H1 (cell line): ENCODE measurements at regions not wholly inside any gene's neighbourhood (a gene's known extent, or its start where the extent isn't known, plus 50 kb on each side); places are given as distances from the start of the nearest gene placed in this dataset.
A peak's percentile ranks its signal among the peaks of the same experiment; 100 is the strongest.
"Not testable (repeated sequence)": the region's sequence is repeated elsewhere in the genome, so short reads cannot be mapped to it uniquely, and the experiment has no call there.

Source experiments
- CTCF ChIA-PET: fragments of 300-600 bp; sonication (Branson Sonifier 250); formaldehyde crosslinking; loops from one replicate; lab custom pipeline; 2021; ENCODE audit not compliant: partially characterized antibody; lab: Charles Lee
- POLR2A ChIA-PET: fragments of 300-600 bp; sonication (Branson Sonifier 250); formaldehyde crosslinking; loops from one replicate; lab custom pipeline; 2021; ENCODE audit warnings: inconsistent platforms; ENCODE audit not compliant: partially characterized antibody; lab: Charles Lee
- DNase-seq, 2 experiments: peaks; one replicate each; pipeline versions ENCODE4 v3.0.0 to v3.0.0-alpha.2; 2010 to 2022; ENCODE audit warnings: low spot score in 2 of 2, low read depth in 1 of 2, mixed read lengths in 1 of 2
- FAIRE-seq: peaks from 2 replicates; lab custom pipeline; 2011; peaks lifted over from hg19 to GRCh38; lab: Jason Lieb, UNC
- H2AFZ ChIP-seq: 2 replicates; pipeline ENCODE4 v1.8.1; 2012; ENCODE audit warnings: low read length, inconsistent platforms
- H2AK5ac ChIP-seq: 2 replicates; pipeline ENCODE4 v1.6.1; 2013; ENCODE audit warnings: low read depth, low read length
- H2BK120ac ChIP-seq: replicated peaks from 2 replicates; pipeline ENCODE3; 2013; ENCODE audit warnings: low read depth, low read length, inconsistent platforms
- H2BK12ac ChIP-seq: 2 replicates; pipeline ENCODE4 v1.6.1; 2013; ENCODE audit warnings: low read depth, low read length
- H2BK15ac ChIP-seq: 2 replicates; pipeline ENCODE4 v1.6.1; 2013; ENCODE audit warnings: low read length
- H2BK20ac ChIP-seq: 2 replicates; pipeline ENCODE4 v1.6.1; 2013; ENCODE audit warnings: low read length
- H2BK5ac ChIP-seq: 2 replicates; pipeline ENCODE4 v1.6.1; 2013; ENCODE audit warnings: low read depth, low read length
- H3K14ac ChIP-seq: 2 replicates; pipeline ENCODE4 v1.6.1; 2013; ENCODE audit warnings: inconsistent platforms; ENCODE audit not compliant: insufficient read length
- H3K18ac ChIP-seq: 2 replicates; pipeline ENCODE4 v1.6.1; 2013; ENCODE audit warnings: low read length; ENCODE audit errors: extremely low read depth
- H3K23ac ChIP-seq: 2 replicates; pipeline ENCODE4 v1.6.1; 2013; ENCODE audit warnings: inconsistent platforms; ENCODE audit not compliant: insufficient read length
- H3K23me2 ChIP-seq: 2 replicates; pipeline ENCODE4 v1.6.1; 2013; ENCODE audit warnings: low read depth, low read length
- H3K27ac ChIP-seq: 2 replicates; pipeline ENCODE4 v1.6.1; 2011; ENCODE audit warnings: low read depth, low read length, inconsistent platforms
- H3K27me3 ChIP-seq, 4 experiments: replicated peaks in 1 of 4; 1 replicate in 1 of 4; 2 replicates in 3 of 4; pipeline versions ENCODE4 v1.6.1 to v1.8.1; 2011 to 2013; ENCODE audit warnings: low read length in 3 of 4, mild to moderate bottlenecking in 3 of 4, inconsistent platforms in 2 of 4, mixed read lengths in 2 of 4, moderate library complexity in 1 of 4; ENCODE audit not compliant: control insufficient read depth in 3 of 4, insufficient read depth in 3 of 4; ENCODE audit errors: extremely low read depth in 1 of 4
- H3K36me3 ChIP-seq, 4 experiments: 2 replicates each; pipeline versions ENCODE4 v1.6.1 to v1.8.1; 2011 to 2013; ENCODE audit warnings: mild to moderate bottlenecking in 4 of 4, low read length in 3 of 4, moderate library complexity in 2 of 4, control low read depth in 1 of 4, inconsistent platforms in 1 of 4; ENCODE audit not compliant: insufficient read depth in 4 of 4, control insufficient read depth in 2 of 4
- H3K4ac ChIP-seq: replicated peaks from 2 replicates; pipeline ENCODE3; 2013; ENCODE audit warnings: low read length, low read depth, mixed read lengths, inconsistent platforms; ENCODE audit not compliant: insufficient read length
- H3K4me1 ChIP-seq, 4 experiments: replicated peaks in 1 of 4; 1 replicate in 1 of 4; 2 replicates in 3 of 4; pipeline versions ENCODE4 v1.6.1 to v1.8.1; 2011 to 2013; ENCODE audit warnings: low read length in 3 of 4, inconsistent platforms in 2 of 4, mixed read lengths in 1 of 4; ENCODE audit not compliant: insufficient read depth in 4 of 4, control insufficient read depth in 3 of 4
- H3K4me2 ChIP-seq, 2 experiments: 2 replicates each; pipeline versions ENCODE4 v1.6.1 to v1.8.1; 2011 to 2013; ENCODE audit warnings: low read depth in 2 of 2, low read length in 2 of 2, control low read depth in 1 of 2, inconsistent platforms in 1 of 2, mild to moderate bottlenecking in 1 of 2; ENCODE audit not compliant: insufficient read depth in 1 of 2
- H3K4me3 ChIP-seq, 4 experiments: fragments of 200-600, 300-600 bp in 1 of 4; sonication (generic), shearing (Covaris generic), sonication (Bioruptor Twin) in 1 of 4; 2 replicates each; pipeline versions ENCODE4 v1.5.1 to v1.8.1; 2011 to 2016; ENCODE audit warnings: low read length in 4 of 4, low read depth in 3 of 4, control low read depth in 2 of 4, inconsistent platforms in 2 of 4, mild to moderate bottlenecking in 2 of 4, mixed read lengths in 1 of 4, moderate library complexity in 1 of 4; ENCODE audit not compliant: insufficient read depth in 2 of 4; ENCODE audit errors: extremely low read depth in 1 of 4
- H3K56ac ChIP-seq: replicated peaks from 2 replicates; pipeline ENCODE3; 2013; ENCODE audit warnings: low read depth, mild to moderate bottlenecking, mixed read lengths, low read length, inconsistent platforms; ENCODE audit not compliant: insufficient read length
- H3K79me1 ChIP-seq: 2 replicates; pipeline ENCODE4 v1.6.1; 2013; ENCODE audit warnings: low read depth, low read length, control low read depth
- H3K79me2 ChIP-seq, 2 experiments: 2 replicates each; pipeline versions ENCODE4 v1.6.1 to v1.8.1; 2012 to 2013; ENCODE audit warnings: low read length in 2 of 2, mild to moderate bottlenecking in 2 of 2, inconsistent platforms in 1 of 2; ENCODE audit not compliant: insufficient read depth in 2 of 2, control insufficient read depth in 1 of 2
- H3K9ac ChIP-seq, 4 experiments: replicated peaks in 1 of 4; 1 replicate in 1 of 4; 2 replicates in 3 of 4; pipeline versions ENCODE4 v1.6.1 to v1.8.1; 2011 to 2013; ENCODE audit warnings: low read depth in 3 of 4, low read length in 3 of 4, control low read depth in 2 of 4, mild to moderate bottlenecking in 2 of 4, moderate library complexity in 2 of 4, inconsistent platforms in 1 of 4; ENCODE audit errors: extremely low read depth in 1 of 4
- H3K9me3 ChIP-seq, 2 experiments: 2 replicates each; pipeline versions ENCODE4 v1.6.1 to v1.8.1; 2012 to 2013; ENCODE audit warnings: mild to moderate bottlenecking in 2 of 2, moderate library complexity in 2 of 2, control low read depth in 1 of 2, inconsistent platforms in 1 of 2, low read depth in 1 of 2, low read length in 1 of 2, mixed read lengths in 1 of 2; ENCODE audit not compliant: insufficient read depth in 2 of 2
- H4K20me1 ChIP-seq, 2 experiments: replicated peaks in 1 of 2; 2 replicates each; pipeline versions ENCODE3 to v1.8.1; 2011 to 2013; ENCODE audit warnings: inconsistent platforms in 2 of 2, low read length in 2 of 2, mild to moderate bottlenecking in 1 of 2; ENCODE audit not compliant: insufficient read depth in 2 of 2, control insufficient read depth in 1 of 2
- H4K5ac ChIP-seq: 2 replicates; pipeline ENCODE4 v1.6.1; 2013; ENCODE audit warnings: low read length, low read depth, mixed read lengths, inconsistent platforms; ENCODE audit not compliant: insufficient read length
- H4K8ac ChIP-seq: 2 replicates; pipeline ENCODE4 v1.8.0; 2013; ENCODE audit warnings: mild to moderate bottlenecking, moderate library complexity, low read length, inconsistent platforms; ENCODE audit not compliant: insufficient read depth; ENCODE audit errors: extremely low read depth
- H4K91ac ChIP-seq: replicated peaks from 2 replicates; pipeline ENCODE3; 2013; ENCODE audit warnings: low read length, mixed read lengths, inconsistent platforms; ENCODE audit not compliant: insufficient read length
- RAD21 ChIP-seq, 2 experiments: IDR thresholded peaks in 1 of 2; conservative IDR thresholded peaks in 1 of 2; 2 replicates each; pipeline ENCODE4 v1.6.1; 2011; ENCODE audit warnings: low read depth in 2 of 2, low read length in 2 of 2, improper control_type of control experiment in 1 of 2, inconsistent platforms in 1 of 2, mild to moderate bottlenecking in 1 of 2, moderate library complexity in 1 of 2
- WGBS, 2 experiments: shearing (Covaris generic) in 1 of 2; methylation state at CpG; one replicate each; pipeline versions ENCODE4 v1.1.6 to v1.1.7; 2013 to 2015; ENCODE audit warnings: low lambda C conversion rate in 2 of 2, mixed read lengths in 2 of 2, inconsistent platforms in 1 of 2, low coverage in 1 of 2, missing lambda C conversion rate in 1 of 2; ENCODE audit not compliant: insufficient replicate concordance in 2 of 2, insufficient coverage in 1 of 2, insufficient read length in 1 of 2; ENCODE audit errors: extremely low coverage in 1 of 2, missing lambda C conversion rate in 1 of 2; 5-methylcytosine and 5-hydroxymethylcytosine counted together
- TF ChIP-seq, protein P1 (sequence below), 3 experiments: IDR thresholded peaks; 1 replicate in 2 of 3; 2 replicates in 1 of 3; pipeline versions ENCODE4 v1.5.1 to v1.6.1; 2011; ENCODE audit warnings: low read length in 3 of 3, mild to moderate bottlenecking in 3 of 3, inconsistent platforms in 2 of 3, low read depth in 1 of 3, moderate library complexity in 1 of 3; ENCODE audit not compliant: insufficient read depth in 1 of 3; ENCODE audit errors: control extremely low read depth in 1 of 3

DNA sequence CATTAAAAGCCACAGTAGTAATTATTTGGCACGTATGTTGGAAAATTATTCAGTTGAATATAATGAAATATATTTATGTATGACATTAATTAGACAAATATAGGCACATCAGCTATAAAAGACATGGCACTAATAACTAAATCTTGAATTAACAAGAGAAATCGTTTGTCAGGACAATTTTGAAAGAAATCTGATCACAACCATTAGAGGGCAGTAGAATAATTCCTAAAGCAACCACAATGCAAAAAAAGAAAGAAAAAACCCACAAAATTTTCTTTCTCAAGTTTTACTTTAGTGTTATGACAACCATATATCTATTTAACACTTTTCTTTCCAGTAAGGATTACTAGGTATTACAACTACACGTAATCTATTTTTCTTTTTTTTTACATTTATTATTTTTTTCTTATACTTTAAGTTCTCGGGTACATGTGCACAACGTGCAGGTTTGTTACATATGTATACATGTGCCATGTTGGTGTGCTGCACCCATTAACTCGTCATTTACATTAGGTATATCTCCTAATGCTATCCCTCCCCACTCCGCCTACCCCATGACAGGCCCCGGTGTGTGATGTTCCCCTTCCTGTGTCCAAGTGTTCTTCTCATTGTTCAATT lies 126.8 kb upstream of the STK17B start:
- H4K20me1 ChIP-seq, H3K36me3 ChIP-seq, H3K56ac ChIP-seq, H2AK5ac ChIP-seq, H2BK20ac ChIP-seq, H3K27ac ChIP-seq, H4K91ac ChIP-seq, H2BK15ac ChIP-seq, DNase-seq, H2AFZ ChIP-seq, H3K4me2 ChIP-seq, H3K79me2 ChIP-seq: not testable (repeated sequence)
- 70 to 100% methylated on average over 1 to 8 of the region's 8 CpGs for WGBS, 2 experiments
- TF ChIP-seq RAD21 (IDR thresholded peaks at IDR 0.05 in 1 of 2, conservative IDR thresholded peaks at IDR 0.05 in 1 of 2; ENCODE audit: low read depth in 2 of 2, low read length in 2 of 2), result peak in 1 of 2 experiments; percentile 57
- TF ChIP-seq, protein P1, sequence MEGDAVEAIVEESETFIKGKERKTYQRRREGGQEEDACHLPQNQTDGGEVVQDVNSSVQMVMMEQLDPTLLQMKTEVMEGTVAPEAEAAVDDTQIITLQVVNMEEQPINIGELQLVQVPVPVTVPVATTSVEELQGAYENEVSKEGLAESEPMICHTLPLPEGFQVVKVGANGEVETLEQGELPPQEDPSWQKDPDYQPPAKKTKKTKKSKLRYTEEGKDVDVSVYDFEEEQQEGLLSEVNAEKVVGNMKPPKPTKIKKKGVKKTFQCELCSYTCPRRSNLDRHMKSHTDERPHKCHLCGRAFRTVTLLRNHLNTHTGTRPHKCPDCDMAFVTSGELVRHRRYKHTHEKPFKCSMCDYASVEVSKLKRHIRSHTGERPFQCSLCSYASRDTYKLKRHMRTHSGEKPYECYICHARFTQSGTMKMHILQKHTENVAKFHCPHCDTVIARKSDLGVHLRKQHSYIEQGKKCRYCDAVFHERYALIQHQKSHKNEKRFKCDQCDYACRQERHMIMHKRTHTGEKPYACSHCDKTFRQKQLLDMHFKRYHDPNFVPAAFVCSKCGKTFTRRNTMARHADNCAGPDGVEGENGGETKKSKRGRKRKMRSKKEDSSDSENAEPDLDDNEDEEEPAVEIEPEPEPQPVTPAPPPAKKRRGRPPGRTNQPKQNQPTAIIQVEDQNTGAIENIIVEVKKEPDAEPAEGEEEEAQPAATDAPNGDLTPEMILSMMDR (IDR thresholded peaks at IDR 0.05; ENCODE audit: control extremely low read depth in 1 of 3, insufficient read depth in 1 of 3, low read depth in 1 of 3, low read length in 3 of 3), result peak in 2 of 3 experiments; percentile 11 to 16; a peak in 2 of 4 replicates
- TF ChIP-seq, all 59 proteins: peak for 2; not testable (repeated sequence) for 57
- H2BK12ac ChIP-seq, H3K9me3 ChIP-seq, H4K5ac ChIP-seq, H2BK120ac ChIP-seq, H3K4me3 ChIP-seq, H3K27me3 ChIP-seq, H3K23ac ChIP-seq, H3K14ac ChIP-seq, H3K4ac ChIP-seq, H3K79me1 ChIP-seq, H3K23me2 ChIP-seq, POLR2A ChIA-PET, H2BK5ac ChIP-seq, H3K4me1 ChIP-seq, H3K9ac ChIP-seq, FAIRE-seq, H4K8ac ChIP-seq, H3K18ac ChIP-seq: not testable (repeated sequence)
- CTCF ChIA-PET, result interaction anchor here (0.6 to 2.0 kb wide), 22 partner anchors 9 to 438 kb away, joined by 3 to 16 read pairs (median 3); no protein-coding TSS in a partner anchor
